Cardiac muscle cell (in vitro differentiated cells and primary cell): ENCODE measurements at regions not wholly inside any gene's neighbourhood (a gene's known extent, or its start where the extent isn't known, plus 50 kb on each side); places are given as distances from the start of the nearest gene placed in this dataset.
"Not testable (repeated sequence)": the region's sequence is repeated elsewhere in the genome, so short reads cannot be mapped to it uniquely, and the experiment has no call there.

Source experiments
- DNase-seq, 2 donors: peaks; one replicate each; pipeline versions ENCODE4 v3.0.0 to v3.0.0-alpha.2; 2010 to 2017; ENCODE audit warnings: low read depth in 1 of 2, low spot score in 1 of 2
- H3K27ac ChIP-seq: fragments of 200-600 bp; sonication (generic); 2 replicates; pipeline ENCODE4 v1.5.1; 2016
- H3K27me3 ChIP-seq: fragments of 200-600 bp; sonication (generic); 2 replicates; pipeline ENCODE4 v1.6.0; 2016; ENCODE audit warnings: control low read depth
- H3K36me3 ChIP-seq: fragments of 200-600 bp; sonication (generic); 2 replicates; pipeline ENCODE4 v1.5.1; 2016; ENCODE audit warnings: control low read depth
- H3K4me1 ChIP-seq: fragments of 200-600 bp; sonication (generic); 2 replicates; pipeline ENCODE4 v1.8.1; 2017; ENCODE audit warnings: low read depth, mild to moderate bottlenecking, mixed run types
- H3K4me3 ChIP-seq: fragments of 200-600 bp; sonication (generic); 2 replicates; pipeline ENCODE4 v1.5.1; 2016; ENCODE audit warnings: mild to moderate bottlenecking
- H3K9me3 ChIP-seq: fragments of 200-600 bp; sonication (generic); 2 replicates; pipeline ENCODE4 v1.5.1; 2017; ENCODE audit warnings: low read depth, mild to moderate bottlenecking, control low read depth
- CTCF ChIP-seq: IDR thresholded peaks from 2 replicates; pipeline ENCODE4 v1.5.1; 2012; ENCODE audit warnings: low read depth, mild to moderate bottlenecking, low read length

DNA sequence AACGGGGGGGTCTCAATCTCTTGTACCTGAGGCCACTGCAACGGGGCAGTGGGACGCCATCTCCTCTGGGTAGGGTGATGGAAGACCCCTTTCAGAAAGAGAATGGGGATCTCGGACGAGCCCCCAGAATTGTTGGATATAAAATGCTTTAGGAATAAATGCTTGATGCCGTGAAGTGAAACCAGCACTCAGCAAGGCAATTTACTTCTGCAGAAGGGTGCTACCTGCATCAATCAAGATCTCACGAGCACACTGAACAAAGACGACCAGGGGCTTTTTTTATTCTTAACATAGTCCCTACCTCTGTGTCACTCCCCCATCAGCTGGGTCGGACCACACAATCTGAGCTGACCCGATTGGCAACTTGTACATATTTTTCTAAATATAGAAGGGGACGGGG, 203.6 kb upstream of the TBX18 start:
- no peak for TF ChIP-seq CTCF
- no peak overlapping the region for H3K4me3 ChIP-seq
- H3K27me3 ChIP-seq = no peaks in the 10 kb centered on the region
- H3K9me3 ChIP-seq = no peaks in the 10 kb centered on the region
- no peak overlapping the region for H3K27ac ChIP-seq
- no peaks in the 10 kb centered on the region for H3K36me3 ChIP-seq
- DNase-seq = no peak
- no peaks in the 10 kb centered on the region for H3K4me1 ChIP-seq

- H3K36me3 ChIP-seq = no peaks in the 10 kb centered on the region
- H3K9me3 ChIP-seq = no peaks in the 10 kb centered on the region
- H3K4me3 ChIP-seq = no peak overlapping the region
- TF ChIP-seq CTCF = peak; percentile 66
- peak; percentile 31 to 73 for DNase-seq
- no peaks in the 10 kb centered on the region for H3K27me3 ChIP-seq
- no peak overlapping the region for H3K27ac ChIP-seq
- no peaks in the 10 kb centered on the region for H3K4me1 ChIP-seq
Observed at GRCh38 chr6:84967389-84967788, 203.0 kb upstream of the TBX18 start.

DNA sequence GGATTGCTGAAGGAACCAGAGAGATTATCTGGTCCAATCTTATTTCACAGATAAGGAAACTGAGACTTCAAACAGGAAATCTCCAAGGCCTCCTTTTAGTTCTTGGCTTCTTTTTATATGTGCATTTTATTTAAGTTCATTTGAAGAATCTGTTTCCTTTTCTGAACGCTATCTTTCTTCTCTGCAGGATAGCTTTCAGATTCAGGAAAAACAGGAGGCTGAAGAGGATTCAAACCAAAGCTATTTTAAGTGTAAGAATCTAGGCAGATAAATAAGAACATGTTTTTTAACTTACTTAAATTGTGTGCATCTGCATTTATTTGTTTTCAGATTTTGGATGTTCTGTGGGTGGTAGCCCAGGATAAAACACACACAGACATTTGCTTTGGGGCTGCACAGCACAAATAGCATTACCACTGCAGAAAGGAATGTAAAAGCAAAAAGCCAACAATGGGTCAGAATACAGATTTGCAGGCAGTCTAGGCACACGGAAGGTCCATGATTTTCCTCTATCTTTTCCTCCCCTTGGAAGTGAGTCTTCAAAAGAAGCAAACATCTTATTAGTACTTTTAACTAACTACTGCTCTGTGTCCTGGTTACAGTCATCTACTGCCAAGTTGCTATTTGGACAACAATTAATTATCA, 188.8 kb upstream of the TBX18 start:
- no peak for TF ChIP-seq CTCF
- H3K27me3 ChIP-seq = no peaks in the 10 kb centered on the region
- H3K4me1 ChIP-seq = no peaks in the 10 kb centered on the region
- no peak overlapping the region for H3K27ac ChIP-seq
- no peaks in the 10 kb centered on the region for H3K36me3 ChIP-seq
- no peaks in the 10 kb centered on the region for H3K9me3 ChIP-seq
- DNase-seq = peak in 1 of 2 donors; percentile 34
- no peak overlapping the region for H3K4me3 ChIP-seq

DNA sequence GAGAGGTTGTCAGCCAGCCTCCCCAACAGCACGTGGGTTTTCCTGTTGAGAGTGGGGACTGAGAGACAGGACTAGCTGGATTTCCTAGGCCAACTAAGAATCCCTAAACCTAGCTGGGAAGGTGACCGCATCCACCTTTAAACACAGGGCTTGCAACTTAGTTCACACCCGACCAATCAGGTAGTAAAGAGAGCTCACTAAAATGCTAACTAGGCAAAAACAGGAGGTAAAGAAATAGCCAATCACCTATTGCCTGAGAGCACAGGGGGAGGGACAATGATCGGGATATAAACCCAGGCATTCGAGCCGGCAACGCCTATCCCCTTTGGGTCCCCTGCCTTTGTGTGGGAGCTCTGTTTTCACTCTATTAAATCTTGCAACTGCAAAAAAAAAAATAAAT, 180.5 kb upstream of the TBX18 start:
- H3K4me1 ChIP-seq, H3K36me3 ChIP-seq, H3K9me3 ChIP-seq, H3K27ac ChIP-seq, DNase-seq, H3K27me3 ChIP-seq, H3K4me3 ChIP-seq: not testable (repeated sequence)

GRCh38 chr6:84943905-84944304, 179.5 kb upstream of the TBX18 start:
- Histone ChIP-seq H3K27ac (no peak overlapping the region), H3K9me3 (no peaks in the 10 kb centered on the region), H3K36me3 (no peaks in the 10 kb centered on the region), H3K27me3 (no peaks in the 10 kb centered on the region), H3K4me3 (no peak overlapping the region), H3K4me1 (no peaks in the 10 kb centered on the region)
- TF ChIP-seq CTCF = no peak
- no peak for DNase-seq

DNA sequence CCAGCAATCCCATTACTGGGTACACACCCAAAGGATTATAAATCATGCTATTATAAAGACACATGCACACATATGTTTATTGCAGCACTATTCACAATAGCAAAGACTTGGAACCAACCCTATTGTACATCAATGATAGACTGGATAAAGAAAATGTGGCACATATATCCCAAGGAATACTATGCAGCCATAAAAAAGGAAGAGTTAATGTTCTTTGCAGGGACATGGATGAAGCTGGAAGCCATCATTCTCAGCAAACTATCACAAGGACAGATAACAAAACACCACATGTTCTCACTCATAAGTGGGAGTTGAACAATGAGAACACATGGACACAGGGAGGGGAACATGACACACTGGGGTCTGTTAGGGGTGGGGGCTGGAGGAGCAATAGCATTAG, 177.2 kb upstream of the TBX18 start:
- not testable (repeated sequence) for DNase-seq, H3K9me3 ChIP-seq, H3K4me3 ChIP-seq, H3K27ac ChIP-seq, H3K36me3 ChIP-seq, H3K4me1 ChIP-seq, H3K27me3 ChIP-seq

DNA sequence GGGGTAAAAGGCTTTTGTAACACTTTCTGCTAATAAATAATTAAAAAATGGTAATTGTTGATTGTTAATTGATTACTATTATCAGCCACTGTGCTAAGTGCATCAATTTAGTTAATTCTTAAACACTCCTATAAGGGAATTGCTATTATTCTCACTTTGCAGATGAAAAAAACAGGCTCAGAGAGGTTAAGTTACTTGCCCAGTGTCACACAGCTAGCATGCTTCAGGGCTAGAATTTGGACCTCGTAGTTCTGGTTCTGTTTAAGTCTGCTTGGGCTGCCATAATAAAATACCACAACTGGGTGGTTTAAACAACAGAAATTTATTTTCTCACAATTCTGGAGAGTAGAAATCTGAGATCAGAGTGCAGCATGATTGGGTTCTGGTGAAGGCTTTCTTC, 164.8 kb upstream of the TBX18 start:
- no peak for DNase-seq
- Histone ChIP-seq H3K4me3 (no peak overlapping the region), H3K27ac (no peak overlapping the region), H3K27me3 (no peaks in the 10 kb centered on the region), H3K36me3 (no peaks in the 10 kb centered on the region), H3K4me1 (no peaks in the 10 kb centered on the region), H3K9me3 (no peaks in the 10 kb centered on the region)
- TF ChIP-seq CTCF = no peak
